ENCODE measurements at regions not wholly inside any gene's neighbourhood (a gene's known extent, or its start where the extent isn't known, plus 50 kb on each side); places are given as distances from the start of the nearest gene placed in this dataset.

GRCh38 chr11:112513417-112513816 is 252.8 kb upstream of the PLET1 start:
- TF ChIP-seq CTCF (IDR thresholded peaks at IDR 0.05; ENCODE audit: low read depth, low read length, poor library complexity, severe bottlenecking) (no peak), EZH2phosphoT487 (IDR thresholded peaks at IDR 0.05; ENCODE audit: borderline replicate concordance, low read length) (no peak)

Measured in DOHH2 (cell line).